ENCODE measurements at regions not wholly inside any gene's neighbourhood (a gene's known extent, or its start where the extent isn't known, plus 50 kb on each side); places are given as distances from the start of the nearest gene placed in this dataset.
"Not testable (repeated sequence)": the region's sequence is repeated elsewhere in the genome, so short reads cannot be mapped to it uniquely, and the experiment has no call there.

GRCh38 chr6:7016226-7016625 is 91.5 kb upstream of the RREB1 start:
- no peak for DNase-seq (ENCODE audit: low spot score)

GRCh38 chr6:7021301-7021700 is 86.5 kb upstream of the RREB1 start:
- no peak for DNase-seq (ENCODE audit: low spot score)

- DNase-seq (ENCODE audit: low spot score) = no peak
Measured at GRCh38 chr6:7025861-7026260, 81.9 kb upstream of the RREB1 start.

GRCh38 chr6:7028963-7029362 is 78.8 kb upstream of the RREB1 start:
- not testable (repeated sequence) for DNase-seq (ENCODE audit: low spot score)

- not testable (repeated sequence) for DNase-seq (ENCODE audit: low spot score)
Measured at GRCh38 chr6:7030968-7031367, 76.8 kb upstream of the RREB1 start.

GRCh38 chr6:7033202-7033601 is 74.6 kb upstream of the RREB1 start:
- no peak for DNase-seq (ENCODE audit: low spot score)

GRCh38 chr6:7034055-7034454 is 73.7 kb upstream of the RREB1 start:
- no peak for DNase-seq (ENCODE audit: low spot score)

- no peak for DNase-seq (ENCODE audit: low spot score)
Measured at GRCh38 chr6:7035837-7036249, 71.9 kb upstream of the RREB1 start.

- DNase-seq (ENCODE audit: low spot score) = no peak
Measured at GRCh38 chr6:7041511-7042026, 66.2 kb upstream of the RREB1 start.

- no peak for DNase-seq (ENCODE audit: low spot score)
Measured at GRCh38 chr6:7042056-7042653, 65.6 kb upstream of the RREB1 start.

- DNase-seq (ENCODE audit: low spot score) = no peak
Measured at GRCh38 chr6:7042654-7043545, 64.9 kb upstream of the RREB1 start.

- DNase-seq (ENCODE audit: low spot score) = no peak
Measured at GRCh38 chr6:7045331-7045730, 62.4 kb upstream of the RREB1 start.

- DNase-seq (ENCODE audit: low spot score) = no peak
Measured at GRCh38 chr6:7045746-7046145, 62.0 kb upstream of the RREB1 start.

GRCh38 chr6:7047128-7047527 is 60.6 kb upstream of the RREB1 start:
- no peak for DNase-seq (ENCODE audit: low spot score)

- DNase-seq (ENCODE audit: low spot score) = no peak
Measured at GRCh38 chr6:7047966-7048365, 59.8 kb upstream of the RREB1 start.

GRCh38 chr6:7048894-7049293 is 58.9 kb upstream of the RREB1 start:
- DNase-seq (ENCODE audit: low spot score) = no peak

- no peak for DNase-seq (ENCODE audit: low spot score)
Measured at GRCh38 chr6:7050004-7050403, 57.8 kb upstream of the RREB1 start.

GRCh38 chr6:7050872-7051779 is 56.6 kb upstream of the RREB1 start:
- peak; percentile 44 for DNase-seq (ENCODE audit: low spot score)

- peak; percentile 49 for DNase-seq (ENCODE audit: low spot score)
Measured at GRCh38 chr6:7051780-7052442, 55.9 kb upstream of the RREB1 start.

- peak; percentile 81 for DNase-seq (ENCODE audit: low spot score)
Measured at GRCh38 chr6:7052443-7053011, 55.2 kb upstream of the RREB1 start.

- DNase-seq (ENCODE audit: low spot score) = no peak
Measured at GRCh38 chr6:7053125-7053774, 54.5 kb upstream of the RREB1 start.
